ENCODE measurements at regions not wholly inside any gene's neighbourhood (a gene's known extent, or its start where the extent isn't known, plus 50 kb on each side); places are given as distances from the start of the nearest gene placed in this dataset.

- no peak for TF ChIP-seq POLR2AphosphoS5 (IDR thresholded peaks at IDR 0.05)
- no peak for TF ChIP-seq POLR2A (IDR thresholded peaks at IDR 0.05)
- no peak for TF ChIP-seq EP300 (IDR thresholded peaks at IDR 0.05)
- TF ChIP-seq, protein P1, sequence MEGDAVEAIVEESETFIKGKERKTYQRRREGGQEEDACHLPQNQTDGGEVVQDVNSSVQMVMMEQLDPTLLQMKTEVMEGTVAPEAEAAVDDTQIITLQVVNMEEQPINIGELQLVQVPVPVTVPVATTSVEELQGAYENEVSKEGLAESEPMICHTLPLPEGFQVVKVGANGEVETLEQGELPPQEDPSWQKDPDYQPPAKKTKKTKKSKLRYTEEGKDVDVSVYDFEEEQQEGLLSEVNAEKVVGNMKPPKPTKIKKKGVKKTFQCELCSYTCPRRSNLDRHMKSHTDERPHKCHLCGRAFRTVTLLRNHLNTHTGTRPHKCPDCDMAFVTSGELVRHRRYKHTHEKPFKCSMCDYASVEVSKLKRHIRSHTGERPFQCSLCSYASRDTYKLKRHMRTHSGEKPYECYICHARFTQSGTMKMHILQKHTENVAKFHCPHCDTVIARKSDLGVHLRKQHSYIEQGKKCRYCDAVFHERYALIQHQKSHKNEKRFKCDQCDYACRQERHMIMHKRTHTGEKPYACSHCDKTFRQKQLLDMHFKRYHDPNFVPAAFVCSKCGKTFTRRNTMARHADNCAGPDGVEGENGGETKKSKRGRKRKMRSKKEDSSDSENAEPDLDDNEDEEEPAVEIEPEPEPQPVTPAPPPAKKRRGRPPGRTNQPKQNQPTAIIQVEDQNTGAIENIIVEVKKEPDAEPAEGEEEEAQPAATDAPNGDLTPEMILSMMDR (IDR thresholded peaks at IDR 0.05): no peak
- Histone ChIP-seq H3K4me3 (no peak overlapping the region), H3K27me3 (no peaks in the 10 kb centered on the region), H3K27ac (no peak overlapping the region), H3K4me1 (no peaks in the 10 kb centered on the region), H3K36me3 (no peaks in the 10 kb centered on the region), H3K9me3 (no peaks in the 10 kb centered on the region)
- WGBS, 2 donors (ENCODE audit: low coverage in 1 of 2): 73 to 92% methylated on average over 4 to 6 of the region's 8 CpGs
- ATAC-seq: no peak
Measured at GRCh38 chr1:229180161-229180560, 90.8 kb upstream of the RAB4A start.

DNA sequence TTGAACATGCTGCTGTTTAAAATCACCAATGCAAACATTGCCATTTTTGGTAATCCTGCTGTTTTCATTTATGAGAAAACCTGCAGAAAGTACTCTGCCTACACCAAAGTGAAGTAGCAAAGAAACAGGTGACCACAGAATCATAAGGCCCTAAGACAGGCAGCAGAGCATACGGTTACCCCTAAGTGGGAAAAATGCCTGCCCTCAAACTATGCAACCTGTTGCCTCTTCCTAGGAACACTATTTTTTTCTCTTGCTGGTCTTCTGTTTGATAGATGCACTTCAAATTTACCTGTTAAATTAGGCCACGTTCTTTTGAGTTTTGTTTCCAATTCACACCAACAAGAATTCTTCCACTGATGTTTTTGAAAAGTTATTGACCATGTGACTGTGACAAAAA is 89.5 kb upstream of the RAB4A start:
- 95 to 100% methylated on average over 2 of the region's 2 CpGs for WGBS, 2 donors (ENCODE audit: low coverage in 1 of 2)
- Histone ChIP-seq H3K9me3 (no peaks in the 10 kb centered on the region), H3K27me3 (no peaks in the 10 kb centered on the region), H3K36me3 (no peaks in the 10 kb centered on the region), H3K4me3 (no peak overlapping the region), H3K27ac (no peak overlapping the region), H3K4me1 (no peaks in the 10 kb centered on the region)
- no peak for ATAC-seq
- TF ChIP-seq POLR2A (IDR thresholded peaks at IDR 0.05) (no peak), EP300 (IDR thresholded peaks at IDR 0.05) (no peak), POLR2AphosphoS5 (IDR thresholded peaks at IDR 0.05) (no peak)
- TF ChIP-seq, protein P1 (IDR thresholded peaks at IDR 0.05): no peak

DNA sequence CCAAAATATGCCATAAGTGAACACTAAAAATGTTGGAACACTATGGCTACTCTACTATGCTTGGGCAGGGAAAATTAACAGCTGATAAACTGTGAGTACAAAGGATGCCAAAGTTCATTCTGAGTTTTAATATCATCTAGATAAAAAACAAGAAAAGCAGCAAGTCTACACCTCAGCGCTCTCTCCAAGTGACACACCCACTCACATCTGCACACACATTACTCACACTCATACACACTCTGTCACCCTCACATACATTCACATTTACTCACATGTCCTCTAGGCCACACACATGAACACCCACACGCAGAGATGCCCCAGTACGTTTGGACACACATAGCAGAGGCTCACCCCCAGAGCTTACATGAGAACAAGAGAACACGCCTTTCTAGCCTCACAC is 87.3 kb upstream of the RAB4A start:
- Histone ChIP-seq H3K4me3 (no peak overlapping the region), H3K9me3 (no peaks in the 10 kb centered on the region), H3K36me3 (no peaks in the 10 kb centered on the region), H3K27me3 (no peaks in the 10 kb centered on the region), H3K27ac (no peak overlapping the region), H3K4me1 (no peaks in the 10 kb centered on the region)
- TF ChIP-seq POLR2AphosphoS5 (IDR thresholded peaks at IDR 0.05): no peak
- TF ChIP-seq, protein P1 (IDR thresholded peaks at IDR 0.05): no peak
- no peak for TF ChIP-seq POLR2A (IDR thresholded peaks at IDR 0.05)
- TF ChIP-seq EP300 (IDR thresholded peaks at IDR 0.05): no peak
- WGBS, 2 donors (ENCODE audit: low coverage in 1 of 2): 96 to 100% methylated on average over 4 of the region's 4 CpGs
- no peak for ATAC-seq

DNA sequence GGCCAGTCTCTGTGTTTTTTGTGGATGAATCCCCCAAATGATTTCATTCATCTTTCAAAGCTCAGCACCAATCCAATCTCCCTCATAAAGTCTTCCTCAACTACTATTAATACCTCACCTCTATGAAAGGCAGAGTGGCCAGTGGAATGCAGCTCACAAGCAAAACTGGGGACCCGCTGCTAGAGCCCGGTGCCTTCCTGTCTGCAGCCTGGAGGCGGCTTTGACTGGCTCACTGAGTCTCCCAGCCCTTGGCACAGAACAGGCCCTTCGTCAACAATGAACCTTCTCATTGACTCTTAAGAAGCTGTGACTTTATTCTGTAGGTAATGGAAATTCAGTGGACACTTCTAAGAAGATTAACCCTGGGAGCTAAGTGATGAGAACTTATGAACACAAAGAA is 86.8 kb upstream of the RAB4A start:
- 54 to 92% methylated on average over 2 of the region's 4 CpGs for WGBS, 2 donors (ENCODE audit: low coverage in 1 of 2)
- no peak overlapping the region for H3K27ac ChIP-seq
- no peak for ATAC-seq
- H3K4me3 ChIP-seq: no peak overlapping the region
- H3K36me3 ChIP-seq: no peaks in the 10 kb centered on the region
- no peaks in the 10 kb centered on the region for H3K9me3 ChIP-seq
- TF ChIP-seq, protein P1 (IDR thresholded peaks at IDR 0.05): no peak
- no peak for TF ChIP-seq POLR2AphosphoS5 (IDR thresholded peaks at IDR 0.05)
- no peak for TF ChIP-seq POLR2A (IDR thresholded peaks at IDR 0.05)
- TF ChIP-seq EP300 (IDR thresholded peaks at IDR 0.05): no peak
- H3K27me3 ChIP-seq: no peaks in the 10 kb centered on the region
- no peaks in the 10 kb centered on the region for H3K4me1 ChIP-seq

DNA sequence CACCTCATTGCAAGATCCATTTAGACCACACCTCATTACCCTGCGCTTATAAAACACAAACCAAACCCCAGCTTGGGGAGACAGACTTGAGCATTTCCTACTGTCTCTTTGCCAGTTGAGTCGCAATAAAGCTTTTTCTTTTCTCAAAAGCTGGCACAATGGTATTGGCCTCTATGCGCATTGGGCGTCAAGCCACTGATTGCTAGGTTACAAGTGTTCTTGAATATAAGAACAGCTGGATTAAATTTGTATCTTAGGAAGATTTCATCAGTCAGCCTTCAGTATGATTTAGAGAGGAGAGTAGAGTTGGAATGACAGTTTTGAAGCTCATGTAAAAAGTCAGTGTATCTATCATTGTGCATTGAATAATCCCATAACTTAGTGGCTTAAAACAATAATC is 84.9 kb upstream of the RAB4A start:
- no peaks in the 10 kb centered on the region for H3K4me1 ChIP-seq
- TF ChIP-seq POLR2A (IDR thresholded peaks at IDR 0.05) (no peak), EP300 (IDR thresholded peaks at IDR 0.05) (no peak), POLR2AphosphoS5 (IDR thresholded peaks at IDR 0.05) (no peak)
- TF ChIP-seq, protein P1 (IDR thresholded peaks at IDR 0.05): no peak
- no peaks in the 10 kb centered on the region for H3K27me3 ChIP-seq
- H3K4me3 ChIP-seq: no peak overlapping the region
- H3K27ac ChIP-seq: no peak overlapping the region
- H3K9me3 ChIP-seq: no peaks in the 10 kb centered on the region
- no peak for ATAC-seq
- 92 to 100% methylated on average over 1 to 4 of the region's 4 CpGs for WGBS, 2 donors (ENCODE audit: low coverage in 1 of 2)
- no peaks in the 10 kb centered on the region for H3K36me3 ChIP-seq
